ENCODE measurements at regions not wholly inside any gene's neighbourhood (a gene's known extent, or its start where the extent isn't known, plus 50 kb on each side); places are given as distances from the start of the nearest gene placed in this dataset.

GRCh38 chr5:26295541-26295940, 742.8 kb downstream of the CDH9 start:
- no peak for TF ChIP-seq CTCF (IDR thresholded peaks at IDR 0.05)
- no peak for TF ChIP-seq POLR2A (IDR thresholded peaks at IDR 0.05)

Data from heart left ventricle (tissue), 13 donors.